ENCODE measurements at regions not wholly inside any gene's neighbourhood (a gene's known extent, or its start where the extent isn't known, plus 50 kb on each side); places are given as distances from the start of the nearest gene placed in this dataset.

DNA sequence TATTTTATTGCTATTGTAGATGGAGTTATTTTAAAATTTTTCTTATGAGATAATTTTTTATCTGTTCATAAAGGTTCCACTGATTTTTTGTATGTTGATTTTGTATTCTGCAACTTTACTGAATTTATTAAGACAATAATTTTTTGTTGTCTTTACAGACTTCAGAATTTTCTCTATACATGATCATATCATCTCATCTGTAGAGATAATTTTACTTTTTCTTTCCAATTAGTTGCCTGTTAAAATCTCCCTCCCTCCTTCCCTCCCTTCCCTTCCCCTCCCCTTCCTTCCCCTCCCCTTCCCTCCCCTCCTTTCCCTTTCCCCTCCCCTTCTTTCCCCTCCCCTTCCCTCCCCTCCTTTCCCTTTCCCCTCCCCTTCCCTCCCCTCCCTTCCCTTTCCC, 378.1 kb downstream of the SOCS6 start:
- no peak overlapping the region for H3K27ac Mint-ChIP-seq
- TF ChIP-seq, protein P1, sequence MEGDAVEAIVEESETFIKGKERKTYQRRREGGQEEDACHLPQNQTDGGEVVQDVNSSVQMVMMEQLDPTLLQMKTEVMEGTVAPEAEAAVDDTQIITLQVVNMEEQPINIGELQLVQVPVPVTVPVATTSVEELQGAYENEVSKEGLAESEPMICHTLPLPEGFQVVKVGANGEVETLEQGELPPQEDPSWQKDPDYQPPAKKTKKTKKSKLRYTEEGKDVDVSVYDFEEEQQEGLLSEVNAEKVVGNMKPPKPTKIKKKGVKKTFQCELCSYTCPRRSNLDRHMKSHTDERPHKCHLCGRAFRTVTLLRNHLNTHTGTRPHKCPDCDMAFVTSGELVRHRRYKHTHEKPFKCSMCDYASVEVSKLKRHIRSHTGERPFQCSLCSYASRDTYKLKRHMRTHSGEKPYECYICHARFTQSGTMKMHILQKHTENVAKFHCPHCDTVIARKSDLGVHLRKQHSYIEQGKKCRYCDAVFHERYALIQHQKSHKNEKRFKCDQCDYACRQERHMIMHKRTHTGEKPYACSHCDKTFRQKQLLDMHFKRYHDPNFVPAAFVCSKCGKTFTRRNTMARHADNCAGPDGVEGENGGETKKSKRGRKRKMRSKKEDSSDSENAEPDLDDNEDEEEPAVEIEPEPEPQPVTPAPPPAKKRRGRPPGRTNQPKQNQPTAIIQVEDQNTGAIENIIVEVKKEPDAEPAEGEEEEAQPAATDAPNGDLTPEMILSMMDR (conservative IDR thresholded peaks at IDR 0.05): no peak
- no peaks in the 10 kb centered on the region for H3K36me3 Mint-ChIP-seq
- DNase-seq (ENCODE audit: extremely low spot score, unreplicated experiment): no peak
- H3K9me3 Mint-ChIP-seq: no peaks in the 10 kb centered on the region
- no peak overlapping the region for H3K4me3 Mint-ChIP-seq
- no peaks in the 10 kb centered on the region for H3K4me1 Mint-ChIP-seq (ENCODE audit: unreplicated experiment)
- peaks cover 2% of the 10 kb centered on the region for H3K27me3 Mint-ChIP-seq

- H3K9me3 Mint-ChIP-seq: no peaks in the 10 kb centered on the region
- H3K36me3 Mint-ChIP-seq: no peaks in the 10 kb centered on the region
- no peak for DNase-seq (ENCODE audit: extremely low spot score, unreplicated experiment)
- no peak overlapping the region for H3K27ac Mint-ChIP-seq
- H3K4me1 Mint-ChIP-seq (ENCODE audit: unreplicated experiment): no peaks in the 10 kb centered on the region
- no peak overlapping the region for H3K4me3 Mint-ChIP-seq
- no peaks in the 10 kb centered on the region for H3K27me3 Mint-ChIP-seq
- TF ChIP-seq, protein P1 (conservative IDR thresholded peaks at IDR 0.05): no peak
Measured at GRCh38 chr18:70663141-70663540, 374.3 kb downstream of the SOCS6 start.

GRCh38 chr18:70662588-70662987, 373.7 kb downstream of the SOCS6 start:
- TF ChIP-seq, protein P1 (conservative IDR thresholded peaks at IDR 0.05): no peak
- no peaks in the 10 kb centered on the region for H3K9me3 Mint-ChIP-seq
- H3K36me3 Mint-ChIP-seq: no peaks in the 10 kb centered on the region
- DNase-seq (ENCODE audit: extremely low spot score, unreplicated experiment): no peak
- no peak overlapping the region for H3K27ac Mint-ChIP-seq
- no peaks in the 10 kb centered on the region for H3K4me1 Mint-ChIP-seq (ENCODE audit: unreplicated experiment)
- no peaks in the 10 kb centered on the region for H3K27me3 Mint-ChIP-seq
- H3K4me3 Mint-ChIP-seq: no peak overlapping the region

DNA sequence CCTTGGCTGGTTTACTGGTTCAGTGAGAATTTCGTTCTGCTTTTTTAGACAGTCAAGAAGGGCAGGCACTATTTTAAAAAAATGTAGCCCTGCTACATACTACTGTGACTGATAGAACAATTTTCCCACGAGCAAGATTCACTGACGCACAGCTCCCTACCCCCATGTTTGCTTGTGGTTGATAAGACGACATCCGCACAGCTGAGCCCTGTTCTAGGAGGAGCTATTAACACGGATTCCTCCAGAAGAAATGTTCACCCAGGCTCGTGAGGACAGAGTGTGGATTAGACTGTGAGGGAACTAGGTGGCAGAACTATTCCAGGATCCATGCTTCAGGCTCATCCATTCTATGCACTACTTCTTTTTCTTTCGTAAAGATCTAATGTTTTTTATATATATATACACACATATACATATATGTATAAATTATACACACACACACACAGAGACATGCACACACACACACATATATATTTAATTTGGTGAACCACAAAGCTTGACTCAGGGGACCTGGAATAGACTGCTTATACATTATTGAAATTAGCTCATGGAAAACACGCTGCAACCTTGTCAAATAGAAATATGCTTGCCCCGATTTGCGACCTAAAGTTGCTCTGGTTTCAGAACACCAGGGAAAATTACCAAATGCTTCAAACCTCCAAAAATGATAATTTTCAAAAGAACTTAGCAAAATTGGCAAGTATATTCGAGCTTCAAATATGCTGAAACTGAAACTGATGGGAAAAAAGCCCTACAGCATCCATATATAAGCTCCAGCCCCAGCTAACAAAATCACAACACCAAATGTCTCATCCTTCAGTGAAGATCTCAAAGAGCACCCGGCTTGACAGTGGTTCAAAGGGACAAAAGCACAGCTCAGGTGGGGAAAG, 370.4 kb downstream of the SOCS6 start:
- H3K27me3 Mint-ChIP-seq: no peaks in the 10 kb centered on the region
- TF ChIP-seq, protein P1 (conservative IDR thresholded peaks at IDR 0.05): no peak
- H3K4me3 Mint-ChIP-seq: no peak overlapping the region
- H3K4me1 Mint-ChIP-seq (ENCODE audit: unreplicated experiment): no peaks in the 10 kb centered on the region
- H3K36me3 Mint-ChIP-seq: no peaks in the 10 kb centered on the region
- H3K9me3 Mint-ChIP-seq: no peaks in the 10 kb centered on the region
- peak overlapping the region; percentile 63 for H3K27ac Mint-ChIP-seq
- DNase-seq (ENCODE audit: extremely low spot score, unreplicated experiment): no peak

- Mint-ChIP-seq H3K9me3 (no peaks in the 10 kb centered on the region), H3K27me3 (no peaks in the 10 kb centered on the region), H3K4me3 (no peak overlapping the region), H3K4me1 (ENCODE audit: unreplicated experiment) (no peaks in the 10 kb centered on the region), H3K36me3 (no peaks in the 10 kb centered on the region), H3K27ac (no peak overlapping the region)
- TF ChIP-seq, protein P1 (conservative IDR thresholded peaks at IDR 0.05): no peak
- DNase-seq (ENCODE audit: extremely low spot score, unreplicated experiment): no peak
Measured at GRCh38 chr18:70653671-70654070, 364.8 kb downstream of the SOCS6 start.

All from type B pancreatic cell (in vitro differentiated cells).